IMR-90 (cell line): ENCODE measurements at regions not wholly inside any gene's neighbourhood (a gene's known extent, or its start where the extent isn't known, plus 50 kb on each side); places are given as distances from the start of the nearest gene placed in this dataset.

Source experiments
- ATAC-seq: fragments of 200-7000 bp; cut with Tn5 transposase; 2 replicates; pipeline ENCODE4 v1.9.1; 2020; ENCODE audit warnings: low read depth, mild to moderate bottlenecking, moderate library complexity
- BruUV-seq: library from RNA; stranded (reverse); fragments of 400-500 nt; replicated peaks from 2 replicates; lab custom pipeline; 2021; lab: Mats Ljungman, UMichigan
- CTCF ChIA-PET: fragments of 300-600 bp; formaldehyde crosslinking; extraction: SDS; loops from one replicate; lab custom pipeline; 2021; ENCODE audit warnings: antibody characterized with exemption; lab: Yijun Ruan, JAX
- POLR2A ChIA-PET: fragments of 300-600 bp; sonication (Branson Sonifier 250); formaldehyde crosslinking; loops from one replicate; lab custom pipeline; 2022; ENCODE audit warnings: antibody characterized with exemption; ENCODE audit not compliant: unreplicated experiment; lab: Charles Lee
- DNase-seq: peaks from one replicate; pipeline ENCODE4 v3.0.0; 2013
- H2AFZ ChIP-seq: replicated peaks from 2 replicates; pipeline ENCODE3; 2013; ENCODE audit warnings: low read length, mild to moderate bottlenecking; ENCODE audit not compliant: poor library complexity
- H2AK5ac ChIP-seq: 2 replicates; pipeline ENCODE4 v1.6.1; 2013; ENCODE audit warnings: low read depth, low read length, inconsistent platforms
- H2AK9ac ChIP-seq: replicated peaks from 2 replicates; pipeline ENCODE3; 2013; ENCODE audit warnings: mild to moderate bottlenecking, low read depth, low read length, moderate library complexity; ENCODE audit not compliant: poor library complexity
- H2BK120ac ChIP-seq: 2 replicates; pipeline ENCODE4 v1.6.1; 2013; ENCODE audit warnings: low read depth, low read length, inconsistent platforms
- H2BK15ac ChIP-seq: 3 replicates; pipeline ENCODE4 v1.6.1; 2013; ENCODE audit warnings: low read depth, low read length, inconsistent platforms
- H2BK20ac ChIP-seq: 2 replicates; pipeline ENCODE4 v1.6.1; 2013; ENCODE audit warnings: low read depth, mild to moderate bottlenecking, inconsistent platforms, low read length, moderate library complexity
- H2BK5ac ChIP-seq: 2 replicates; pipeline ENCODE4 v1.6.1; 2013; ENCODE audit warnings: mild to moderate bottlenecking, low read depth, low read length, inconsistent platforms; ENCODE audit not compliant: poor library complexity, severe bottlenecking
- H3K14ac ChIP-seq: replicated peaks from 2 replicates; pipeline ENCODE4 v1.6.1; 2013; ENCODE audit warnings: low read depth, low read length, inconsistent platforms
- H3K18ac ChIP-seq: 2 replicates; pipeline ENCODE4 v1.6.1; 2013; ENCODE audit warnings: low read depth, low read length, control low read depth
- H3K23ac ChIP-seq: 2 replicates; pipeline ENCODE4 v1.6.1; 2013; ENCODE audit warnings: low read depth, low read length, inconsistent platforms
- H3K27ac ChIP-seq: 2 replicates; pipeline ENCODE4 v1.5.1; 2013; ENCODE audit warnings: mild to moderate bottlenecking, control low read depth, low read length; ENCODE audit not compliant: insufficient read depth
- H3K27me3 ChIP-seq: 2 replicates; pipeline ENCODE4 v1.6.1; 2013; ENCODE audit warnings: low read length; ENCODE audit not compliant: control insufficient read depth, insufficient read depth
- H3K36me3 ChIP-seq: 2 replicates; pipeline ENCODE4 v1.6.1; 2013; ENCODE audit warnings: low read length, mixed read lengths; ENCODE audit not compliant: control insufficient read depth, insufficient read depth
- H3K4ac ChIP-seq: 2 replicates; pipeline ENCODE4 v1.6.1; 2013; ENCODE audit warnings: low read depth, low read length, inconsistent platforms
- H3K4me1 ChIP-seq: 2 replicates; pipeline ENCODE4 v1.6.1; 2013; ENCODE audit warnings: low read length, mixed read lengths; ENCODE audit not compliant: control insufficient read depth, insufficient read depth
- H3K4me2 ChIP-seq: 2 replicates; pipeline ENCODE4 v1.6.1; 2013; ENCODE audit warnings: low read depth, mild to moderate bottlenecking, control low read depth, low read length, moderate library complexity
- H3K4me3 ChIP-seq: 2 replicates; pipeline ENCODE4 v1.5.1; 2013; ENCODE audit warnings: low read depth, mild to moderate bottlenecking, control low read depth, low read length, moderate library complexity; ENCODE audit not compliant: insufficient read depth
- H3K56ac ChIP-seq: 2 replicates; pipeline ENCODE4 v1.6.1; 2013; ENCODE audit warnings: low read length, inconsistent platforms; ENCODE audit not compliant: insufficient read depth; ENCODE audit errors: extremely low read depth
- H3K79me1 ChIP-seq, 2 experiments: 2 replicates each; pipeline ENCODE4 v1.6.1; 2013; ENCODE audit warnings: low read length in 2 of 2, inconsistent platforms in 1 of 2, low read depth in 1 of 2
- H3K9ac ChIP-seq: 2 replicates; pipeline ENCODE4 v1.6.1; 2013; ENCODE audit warnings: low read depth, low read length, control low read depth
- H3K9me1 ChIP-seq: 2 replicates; pipeline ENCODE4 v1.6.1; 2013; ENCODE audit warnings: low read length, inconsistent platforms; ENCODE audit not compliant: insufficient read depth
- H3K9me3 ChIP-seq: 2 replicates; pipeline ENCODE4 v1.6.1; 2013; ENCODE audit warnings: low read length; ENCODE audit not compliant: control insufficient read depth, insufficient read depth
- H4K20me1 ChIP-seq: 2 replicates; pipeline ENCODE4 v1.6.1; 2013; ENCODE audit warnings: low read length, inconsistent platforms; ENCODE audit not compliant: insufficient read depth
- H4K5ac ChIP-seq: 2 replicates; pipeline ENCODE4 v1.6.1; 2013; ENCODE audit warnings: mild to moderate bottlenecking, low read depth, low read length, control low read depth
- H4K8ac ChIP-seq, 2 experiments: 2 replicates each; pipeline ENCODE4 v1.6.1; 2013; ENCODE audit warnings: low read depth in 2 of 2, low read length in 2 of 2, control low read depth in 1 of 2, inconsistent platforms in 1 of 2
- H4K91ac ChIP-seq: 2 replicates; pipeline ENCODE4 v1.6.1; 2013; ENCODE audit warnings: low read depth, low read length, inconsistent platforms; ENCODE audit not compliant: insufficient read depth
- CEBPB ChIP-seq: IDR thresholded peaks from 2 replicates; pipeline ENCODE4 v1.6.1; 2012; ENCODE audit warnings: low read depth, low read length, improper control_type of control experiment
- MAFK ChIP-seq: IDR thresholded peaks from 2 replicates; pipeline ENCODE4 v1.6.1; 2012; ENCODE audit warnings: low read depth, low read length, improper control_type of control experiment
- MAZ ChIP-seq: IDR thresholded peaks from 2 replicates; pipeline ENCODE4 v1.6.1; 2012; ENCODE audit warnings: low read depth, mild to moderate bottlenecking, low read length, improper control_type of control experiment, moderate library complexity, borderline replicate concordance
- SMC3 ChIP-seq: fragments of 150-350 bp; IDR thresholded peaks from 2 replicates; pipeline ENCODE4 v1.6.1; 2016; ENCODE audit warnings: low read depth, mild to moderate bottlenecking, antibody characterized with exemption, low read length, moderate library complexity
- WGBS, 2 experiments: methylation state at CpG; one replicate each; pipeline versions ENCODE4 v1.1.5 to v1.1.7; 2013; ENCODE audit warnings: missing lambda C conversion rate in 2 of 2; ENCODE audit not compliant: insufficient read length in 1 of 2; ENCODE audit errors: extremely low coverage in 2 of 2; 5-methylcytosine and 5-hydroxymethylcytosine counted together
- dilution Hi-C: fragments of 300-500 bp; cut with HindIII; formaldehyde crosslinking; loops from one replicate; pipeline ENCODE4 v1.14.3; 2018; ENCODE audit warnings: low sequenced_read_pairs; ENCODE audit not compliant: unreplicated experiment
- in situ Hi-C: fragments of 300-500 bp; cut with MboI; formaldehyde crosslinking; loops from 3 replicates; pipeline ENCODE4 v1.14.3; 2019; ENCODE audit warnings: low sequenced_read_pairs, inconsistent platforms, mixed read lengths
- intact Hi-C: fragments of 100-400 bp; cut with micrococcal nuclease; formaldehyde crosslinking; loops from 2 replicates; pipeline ENCODE4 v1.10.0; 2022

DNA sequence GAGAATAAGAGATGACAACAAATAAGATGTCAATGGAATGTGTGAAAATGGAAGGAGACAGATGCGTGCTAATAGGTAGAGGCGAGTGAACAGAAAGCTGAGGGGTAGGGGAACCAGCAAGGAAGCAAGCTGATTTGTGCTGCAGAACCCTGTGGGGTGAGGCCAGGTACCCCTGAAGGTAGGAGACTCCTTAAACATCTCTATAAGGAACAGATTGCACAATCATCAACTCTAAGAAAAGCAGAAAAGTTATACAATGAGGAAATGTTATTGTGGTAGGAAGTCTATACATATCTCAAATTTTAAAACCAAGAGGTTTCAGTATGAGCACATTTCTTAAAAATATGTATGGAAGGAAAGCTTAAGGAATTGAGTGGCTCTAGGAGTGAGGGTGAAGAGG is 315.0 kb upstream of the TPM1 start:
- no CpG with 5 or more reads among the region's 2 CpGs for WGBS, 2 experiments
- Histone ChIP-seq H3K56ac (no peak overlapping the region), H4K91ac (no peak overlapping the region), H3K4ac (no peak overlapping the region), H2BK5ac (no peak overlapping the region), H3K9me3 (no peaks in the 10 kb centered on the region), H3K9me1 (no peaks in the 10 kb centered on the region; the same call in 1 of the 2 replicates), H2AFZ (no peak overlapping the region), H3K4me2 (no peak overlapping the region), H2AK9ac (no peak overlapping the region), H2BK120ac (no peak overlapping the region), H3K27ac (no peak overlapping the region), H2BK20ac (no peak overlapping the region), H3K79me1 (no peaks in the 10 kb centered on the region), H3K23ac (no peak overlapping the region), H3K14ac (no peak overlapping the region), H3K4me1 (no peaks in the 10 kb centered on the region), H4K5ac (no peak overlapping the region), H2BK15ac (no peak overlapping the region), H3K9ac (no peak overlapping the region), H3K18ac (no peak overlapping the region), H3K4me3 (no peak overlapping the region), H2AK5ac (no peak overlapping the region), H3K27me3 (no peaks in the 10 kb centered on the region), H4K20me1 (no peaks in the 10 kb centered on the region), H3K36me3 (peaks cover 5% of the 10 kb centered on the region), H4K8ac (no peak overlapping the region)
- intact Hi-C loops: no loop called here
- ChIA-PET POLR2A (no interaction called here), CTCF (no interaction called here)
- TF ChIP-seq MAZ (no peak), CEBPB (peak; percentile 73), SMC3 (no peak), MAFK (no peak)
- in situ Hi-C loops: no loop called here
- dilution Hi-C loops: no loop called here
- ATAC-seq: no peak
- BruUV-seq: no TSS peak
- DNase-seq: no peak
